ENCODE measurements at regions not wholly inside any gene's neighbourhood (a gene's known extent, or its start where the extent isn't known, plus 50 kb on each side); places are given as distances from the start of the nearest gene placed in this dataset.

DNA sequence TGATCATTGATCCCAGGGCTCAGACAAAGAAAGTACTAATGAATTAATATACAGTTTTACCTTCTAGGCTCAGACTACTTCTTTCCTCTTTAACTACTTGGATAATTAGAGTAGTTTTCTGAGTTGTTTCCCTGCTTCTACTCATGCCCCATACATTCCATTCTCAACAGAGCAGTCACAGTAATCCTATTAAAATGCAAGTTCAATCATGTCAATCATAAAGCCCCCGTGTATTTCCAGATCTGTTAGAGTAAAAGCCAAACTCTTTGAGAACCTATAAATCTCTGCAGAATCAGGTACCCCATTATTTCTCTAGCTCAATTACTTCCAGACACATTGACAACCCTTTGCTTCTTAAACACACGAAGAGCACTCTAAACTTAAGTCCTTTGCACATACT lies 242.1 kb upstream of the PRMT6 start:
- Histone ChIP-seq H4K91ac (ENCODE audit: insufficient read length, low read depth, low read length) (no peak overlapping the region), H3K79me1 (ENCODE audit: insufficient read depth, low read depth, low read length, poor library complexity, severe bottlenecking) (no peaks in the 10 kb centered on the region), H3K18ac (ENCODE audit: insufficient read length, low read depth, low read length) (no peak overlapping the region), H4K8ac (replicated peaks; ENCODE audit: insufficient read length, low read depth, low read length) (no peak overlapping the region), H3K56ac (ENCODE audit: insufficient read length, low read depth, low read length) (no peak overlapping the region), H3T11ph (ENCODE audit: low read length) (no peak overlapping the region), H4K20me1 (ENCODE audit: control insufficient read depth, insufficient read depth, insufficient read length) (no peaks in the 10 kb centered on the region), H2AFZ (ENCODE audit: low read length) (no peak overlapping the region), H3K9ac (ENCODE audit: extremely low read depth, insufficient read length, low read length) (no peak overlapping the region), H2BK20ac (ENCODE audit: low read depth, low read length, poor library complexity, severe bottlenecking) (no peak overlapping the region), H3K79me2 (ENCODE audit: insufficient read depth, low read length) (no peaks in the 10 kb centered on the region), H2BK5ac (ENCODE audit: insufficient read length, low read length) (no peak overlapping the region), H2BK120ac (ENCODE audit: low read depth, low read length, poor library complexity, severe bottlenecking) (no peak overlapping the region), H3K4ac (ENCODE audit: low read depth, low read length) (no peak overlapping the region), H3K23ac (ENCODE audit: insufficient read length, low read depth, low read length) (no peak overlapping the region), H3K9me3 (ENCODE audit: control insufficient read depth, low read depth, low read length) (no peaks in the 10 kb centered on the region), H2BK12ac (ENCODE audit: insufficient read length, low read depth, low read length) (no peak overlapping the region), H3K4me2 (ENCODE audit: insufficient read depth, insufficient read length, low read length) (no peak overlapping the region), H2BK15ac (ENCODE audit: low read depth, low read length) (no peak overlapping the region), H3K23me2 (ENCODE audit: insufficient read length, low read depth, low read length, poor library complexity, severe bottlenecking) (no peaks in the 10 kb centered on the region), H4K5ac (ENCODE audit: insufficient read length, low read depth, low read length) (no peak overlapping the region), H3K27me3 (ENCODE audit: insufficient read depth, low read length) (no peaks in the 10 kb centered on the region), H3K27ac (ENCODE audit: insufficient read length, low read depth, low read length) (no peak overlapping the region), H3K14ac (ENCODE audit: insufficient read depth, low read length) (no peak overlapping the region), H3K4me1 (ENCODE audit: insufficient read depth, low read length) (no peaks in the 10 kb centered on the region), H2AK5ac (ENCODE audit: insufficient read length, low read length) (no peak overlapping the region)
- Mint-ChIP-seq H3K27ac (no peak overlapping the region), H3K4me3 (no peak overlapping the region), H3K4me1 (no peaks in the 10 kb centered on the region), H3K9me3 (peaks cover 13% of the 10 kb centered on the region in 2 experiments), H3K36me3 (ENCODE audit: insufficient read depth in 1 of 3, low read depth in 3 of 3) (peaks cover 12 to 13% (median 12%) of the 10 kb centered on the region in 3 experiments), H3K27me3 (ENCODE audit: low read depth) (no peaks in the 10 kb centered on the region)
- WGBS (ENCODE audit: extremely low coverage, insufficient read length, low lambda C conversion rate), result no CpG with 5 or more reads among the region's 2 CpGs
- TF ChIP-seq, protein P1, sequence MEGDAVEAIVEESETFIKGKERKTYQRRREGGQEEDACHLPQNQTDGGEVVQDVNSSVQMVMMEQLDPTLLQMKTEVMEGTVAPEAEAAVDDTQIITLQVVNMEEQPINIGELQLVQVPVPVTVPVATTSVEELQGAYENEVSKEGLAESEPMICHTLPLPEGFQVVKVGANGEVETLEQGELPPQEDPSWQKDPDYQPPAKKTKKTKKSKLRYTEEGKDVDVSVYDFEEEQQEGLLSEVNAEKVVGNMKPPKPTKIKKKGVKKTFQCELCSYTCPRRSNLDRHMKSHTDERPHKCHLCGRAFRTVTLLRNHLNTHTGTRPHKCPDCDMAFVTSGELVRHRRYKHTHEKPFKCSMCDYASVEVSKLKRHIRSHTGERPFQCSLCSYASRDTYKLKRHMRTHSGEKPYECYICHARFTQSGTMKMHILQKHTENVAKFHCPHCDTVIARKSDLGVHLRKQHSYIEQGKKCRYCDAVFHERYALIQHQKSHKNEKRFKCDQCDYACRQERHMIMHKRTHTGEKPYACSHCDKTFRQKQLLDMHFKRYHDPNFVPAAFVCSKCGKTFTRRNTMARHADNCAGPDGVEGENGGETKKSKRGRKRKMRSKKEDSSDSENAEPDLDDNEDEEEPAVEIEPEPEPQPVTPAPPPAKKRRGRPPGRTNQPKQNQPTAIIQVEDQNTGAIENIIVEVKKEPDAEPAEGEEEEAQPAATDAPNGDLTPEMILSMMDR (conservative IDR thresholded peaks at IDR 0.05), result no peak
- DNase-seq, result no peak

Measured in H9 (cell line).